GM18907 (cell line): ENCODE measurements at regions not wholly inside any gene's neighbourhood (a gene's known extent, or its start where the extent isn't known, plus 50 kb on each side); places are given as distances from the start of the nearest gene placed in this dataset.
"Not testable (repeated sequence)": the region's sequence is repeated elsewhere in the genome, so short reads cannot be mapped to it uniquely, and the experiment has no call there.

ENCODE experiments used
- ATAC-seq: cut with Tn5 transposase; IDR thresholded peaks from one replicate; pipeline ENCODE4 v1.9.1; 2021; ENCODE audit warnings: mild to moderate bottlenecking, moderate library complexity; ENCODE audit not compliant: unreplicated experiment

- no peak for ATAC-seq
Measured at GRCh38 chr2:57399057-57399456, 647.5 kb upstream of the VRK2 start.

- ATAC-seq: no peak
Measured at GRCh38 chr2:57402096-57402495, 644.5 kb upstream of the VRK2 start.

GRCh38 chr2:57402755-57403154, 643.9 kb upstream of the VRK2 start:
- ATAC-seq: no peak

GRCh38 chr2:57407772-57408201, 638.8 kb upstream of the VRK2 start:
- no peak for ATAC-seq

- ATAC-seq: no peak
Measured at GRCh38 chr2:57408587-57408986, 638.0 kb upstream of the VRK2 start.

GRCh38 chr2:57417007-57417406, 629.6 kb upstream of the VRK2 start:
- no peak for ATAC-seq

- ATAC-seq: not testable (repeated sequence)
Measured at GRCh38 chr2:57418859-57419346, 627.7 kb upstream of the VRK2 start.

GRCh38 chr2:57429831-57430230, 616.8 kb upstream of the VRK2 start:
- no peak for ATAC-seq

GRCh38 chr2:57432528-57432927, 614.1 kb upstream of the VRK2 start:
- no peak for ATAC-seq

- ATAC-seq: no peak
Measured at GRCh38 chr2:57434441-57434840, 612.2 kb upstream of the VRK2 start.

- no peak for ATAC-seq
Measured at GRCh38 chr2:57434972-57435371, 611.6 kb upstream of the VRK2 start.

- ATAC-seq: no peak
Measured at GRCh38 chr2:57437077-57437476, 609.5 kb upstream of the VRK2 start.

- ATAC-seq: no peak
Measured at GRCh38 chr2:57440437-57440836, 606.2 kb upstream of the VRK2 start.

GRCh38 chr2:57443086-57443485, 603.5 kb upstream of the VRK2 start:
- no peak for ATAC-seq

- no peak for ATAC-seq
Measured at GRCh38 chr2:57443973-57444521, 602.6 kb upstream of the VRK2 start.

- ATAC-seq: no peak
Measured at GRCh38 chr2:57444752-57445430, 601.7 kb upstream of the VRK2 start.

- ATAC-seq: no peak
Measured at GRCh38 chr2:57448816-57449215, 597.8 kb upstream of the VRK2 start.

- ATAC-seq: peak; percentile 85
Measured at GRCh38 chr2:57450170-57450569, 596.4 kb upstream of the VRK2 start.

- ATAC-seq: no peak
Measured at GRCh38 chr2:57452634-57453033, 594.0 kb upstream of the VRK2 start.

- ATAC-seq: no peak
Measured at GRCh38 chr2:57453945-57454344, 592.7 kb upstream of the VRK2 start.

GRCh38 chr2:57460396-57461276, 586.0 kb upstream of the VRK2 start:
- no peak for ATAC-seq

GRCh38 chr2:57461624-57462023, 585.0 kb upstream of the VRK2 start:
- ATAC-seq: no peak
